Activated T-cell treated with anti-CD3 and anti-CD28 coated beads for 48 hours (primary cell): ENCODE measurements at regions not wholly inside any gene's neighbourhood (a gene's known extent, or its start where the extent isn't known, plus 50 kb on each side); places are given as distances from the start of the nearest gene placed in this dataset.
A peak's percentile ranks its signal among the peaks of the same experiment; 100 is the strongest.

ENCODE experiments used
- DNase-seq: peaks from one replicate; pipeline ENCODE4 v3.0.0-alpha.2; 2020; ENCODE audit warnings: low read depth

DNA sequence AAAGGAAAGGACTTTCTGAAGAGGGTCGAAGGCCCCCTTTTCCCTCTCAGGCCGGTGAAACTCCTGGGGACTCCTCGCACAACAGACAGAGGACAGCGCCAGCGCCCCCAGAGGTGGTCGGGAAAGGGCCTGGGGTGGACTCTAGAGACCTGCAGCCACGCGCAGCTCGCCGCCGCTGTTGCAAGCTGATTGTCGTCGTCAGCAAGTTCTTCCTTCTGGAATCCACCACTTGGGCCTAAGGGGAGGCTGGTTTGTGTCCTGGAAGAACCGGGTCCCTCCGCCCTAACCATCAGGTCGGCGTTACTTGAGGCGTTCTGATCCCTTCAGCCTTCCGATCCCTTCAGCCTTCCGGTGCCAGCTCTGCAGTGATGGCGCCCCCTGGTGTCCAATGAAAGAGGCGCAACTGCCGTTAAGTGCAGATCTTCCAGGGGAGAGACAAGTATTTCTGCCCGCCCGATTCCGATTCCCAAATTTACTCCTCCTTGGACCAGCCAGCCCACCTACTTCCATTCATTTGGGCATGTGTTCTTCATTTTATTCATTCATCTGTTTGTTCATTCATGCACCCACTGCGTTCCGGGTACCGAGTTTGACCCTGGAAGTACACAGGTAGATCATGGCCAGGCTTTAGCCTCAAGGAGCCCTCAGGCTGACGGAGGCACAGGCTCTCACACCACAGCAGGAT lies 77.2 kb upstream of the SLC6A11 start:
- DNase-seq: peak; percentile 63

DNA sequence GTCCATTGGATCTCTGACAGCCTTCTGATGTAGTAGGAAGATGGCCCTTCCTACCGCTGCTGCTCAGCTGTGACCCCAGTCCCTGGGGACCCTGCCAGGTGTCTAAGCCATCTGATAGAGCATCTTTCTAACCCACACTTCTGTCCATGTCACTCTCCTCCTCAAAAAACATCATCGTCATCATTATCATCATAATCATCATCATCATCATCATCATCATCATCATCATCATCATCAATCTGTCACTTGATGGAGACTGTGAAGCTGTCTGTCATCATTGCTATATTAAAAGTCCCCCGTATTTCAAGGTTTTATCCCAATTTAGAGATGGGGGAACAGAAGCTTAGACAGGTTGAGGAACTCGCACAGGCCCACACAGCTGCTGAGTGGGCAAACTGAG lies 75.1 kb upstream of the SLC6A11 start:
- no peak for DNase-seq

DNA sequence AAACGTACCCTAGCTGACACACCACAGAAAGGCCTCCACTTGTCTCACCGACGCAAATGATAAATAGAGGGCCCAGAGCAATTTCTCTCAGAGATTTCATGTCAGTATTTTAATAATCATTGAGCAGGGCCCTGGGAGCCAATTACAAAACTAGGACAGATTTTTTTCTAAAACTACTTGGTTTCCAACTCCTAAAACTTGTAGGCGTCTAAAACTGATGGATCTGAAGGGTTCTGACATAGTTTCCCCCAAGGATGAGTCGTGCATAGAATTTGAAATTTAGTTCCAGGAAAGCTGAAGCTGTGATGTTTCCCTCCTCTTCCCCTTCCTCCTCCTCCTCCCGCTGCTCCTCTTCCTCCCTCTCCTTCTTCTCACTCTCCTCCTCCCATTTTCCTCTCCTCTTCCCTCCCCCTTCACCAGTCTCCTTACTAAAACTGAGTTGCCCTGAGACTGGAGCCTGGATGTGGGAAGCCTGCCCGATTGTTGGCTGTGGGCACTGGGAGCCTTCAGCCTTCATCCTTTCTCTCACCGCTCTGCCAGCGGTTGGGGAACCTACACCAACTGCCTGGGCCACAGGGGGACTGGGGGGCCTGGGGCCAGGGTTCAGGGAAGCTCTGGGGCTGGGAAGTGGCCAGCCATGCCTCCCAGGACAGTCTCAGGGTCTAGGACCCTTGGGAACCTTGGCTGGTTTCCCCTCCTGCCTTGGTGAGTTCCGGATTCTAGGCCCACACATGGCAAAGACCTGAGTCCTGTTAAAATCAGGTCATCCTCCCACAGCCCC lies 73.9 kb upstream of the SLC6A11 start:
- DNase-seq: no peak

DNA sequence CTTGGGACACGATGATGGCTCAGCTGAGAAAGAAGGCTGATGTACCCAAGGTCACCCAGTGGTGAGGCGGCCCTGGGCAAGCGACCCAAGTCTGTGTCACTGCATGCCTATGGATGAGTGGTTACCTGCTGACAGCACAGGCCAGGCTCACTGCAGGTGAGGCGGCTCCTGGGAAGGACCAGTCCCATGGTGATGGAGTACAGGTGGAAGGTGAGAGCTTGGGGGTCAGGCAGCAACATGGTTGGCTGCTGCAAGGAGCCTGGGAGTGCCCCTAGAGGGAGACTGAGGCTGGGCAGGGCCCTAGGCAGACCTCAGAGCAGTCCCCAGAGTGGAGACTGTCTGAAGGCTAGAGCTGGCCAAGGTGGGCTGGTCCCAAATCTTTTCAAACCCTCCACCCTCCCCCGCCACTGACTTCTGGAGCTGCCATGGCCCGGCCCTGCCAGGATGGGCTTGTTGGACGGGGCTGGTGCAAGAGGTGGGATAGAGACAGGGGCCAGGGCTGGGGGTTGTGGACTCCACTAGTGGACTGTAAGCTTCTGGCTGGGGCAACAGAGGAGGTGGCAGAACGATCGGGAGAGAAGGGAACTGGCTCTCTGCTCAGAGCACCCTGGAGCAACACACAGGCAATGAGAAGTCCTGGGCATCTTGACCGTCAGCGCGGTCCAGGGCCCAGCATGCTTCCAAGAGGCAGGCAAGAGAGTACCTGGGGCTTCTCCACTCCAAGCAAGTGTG lies 72.5 kb upstream of the SLC6A11 start:
- DNase-seq: no peak

DNA sequence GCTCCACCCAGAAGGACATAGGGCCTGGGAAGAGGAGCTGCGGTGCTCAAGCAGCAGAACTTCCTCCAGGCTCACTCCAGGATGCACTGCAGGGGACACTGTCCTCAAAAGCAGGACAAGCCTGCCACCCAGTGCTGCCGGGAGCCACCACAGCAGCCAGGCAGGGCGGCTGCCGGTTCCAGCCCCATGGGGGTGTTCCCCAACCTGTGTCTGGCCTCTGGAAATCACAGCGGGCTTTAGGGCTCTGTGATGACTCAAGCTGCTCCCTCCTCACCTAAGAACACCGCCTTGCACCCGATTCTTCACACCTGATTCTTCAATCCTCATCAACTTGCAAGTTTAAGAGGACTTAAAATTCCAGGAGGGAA lies 71.9 kb upstream of the SLC6A11 start:
- peak; percentile 10 for DNase-seq

DNA sequence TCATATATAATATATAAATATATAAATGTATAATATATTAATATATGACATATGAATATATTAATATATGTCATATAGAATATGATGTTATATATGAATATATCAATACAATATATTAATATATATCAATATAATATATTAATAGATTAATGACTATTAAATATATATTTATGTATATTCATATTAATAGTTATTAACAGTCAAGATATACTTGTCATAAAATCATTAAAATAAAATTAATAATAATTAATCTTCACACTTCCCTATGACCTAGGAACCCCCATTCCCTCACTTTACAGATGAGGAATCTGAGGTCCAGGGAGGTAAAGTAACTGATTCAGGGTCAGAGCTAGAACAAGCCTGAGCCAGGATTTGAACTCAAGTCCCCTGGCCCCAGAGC lies 70.6 kb upstream of the SLC6A11 start:
- no peak for DNase-seq

DNA sequence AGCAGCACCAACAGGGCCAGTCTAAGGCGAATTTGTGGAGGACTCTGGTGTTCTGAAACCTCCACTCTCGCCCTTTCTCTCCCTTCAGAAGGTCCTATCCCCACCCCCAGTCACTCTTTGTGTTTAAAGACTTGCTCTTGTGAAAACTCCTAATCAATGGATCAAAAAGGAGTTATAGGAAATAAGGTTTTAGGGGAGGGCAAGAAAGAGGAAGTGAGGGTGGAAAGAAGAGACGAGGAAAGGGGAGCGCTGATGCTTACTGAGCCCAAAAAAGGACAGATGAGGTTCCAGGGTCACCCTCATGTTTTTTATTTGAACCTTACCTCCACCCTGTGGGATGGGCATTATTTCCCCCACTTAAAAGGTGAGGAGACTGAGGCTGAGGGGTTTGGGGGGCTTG lies 70.0 kb upstream of the SLC6A11 start:
- no peak for DNase-seq

DNA sequence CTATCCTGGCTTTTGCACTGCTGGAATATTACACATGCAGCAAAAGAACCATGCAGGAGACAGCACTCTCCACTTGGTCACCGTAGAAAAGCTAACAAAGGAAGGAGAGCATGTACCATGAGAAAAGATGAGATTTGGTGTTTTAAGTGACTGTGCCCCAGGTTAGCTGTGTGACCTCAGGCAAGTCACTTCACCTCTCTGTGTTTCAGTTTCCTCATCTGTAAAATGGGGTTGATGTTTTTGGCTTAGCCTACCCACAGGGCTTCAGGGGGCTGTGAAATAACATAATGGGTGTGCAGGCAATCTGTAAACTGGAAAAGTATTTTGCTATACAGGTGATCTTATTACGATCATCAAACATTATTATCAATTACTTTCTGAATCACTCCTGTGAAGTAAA lies 69.3 kb upstream of the SLC6A11 start:
- no peak for DNase-seq

DNA sequence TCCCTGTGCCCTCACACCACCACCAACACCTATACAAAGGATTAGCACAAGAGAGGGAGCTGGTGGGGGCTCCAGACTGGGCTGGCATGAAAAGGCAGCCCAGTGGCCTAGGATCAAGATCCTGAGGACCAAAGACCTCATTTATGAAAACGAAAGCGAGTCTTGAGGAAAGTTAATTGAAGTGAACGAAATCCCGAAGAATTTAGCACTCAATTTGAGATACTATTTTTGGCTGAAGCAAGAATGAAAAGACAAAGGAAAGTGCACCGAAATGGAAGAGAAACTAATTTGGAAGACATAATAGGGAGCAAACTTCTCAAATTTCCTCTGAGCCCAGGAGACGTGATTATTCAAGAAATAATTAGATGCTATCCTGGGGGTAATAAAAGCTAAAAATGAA lies 68.7 kb upstream of the SLC6A11 start:
- no peak for DNase-seq

DNA sequence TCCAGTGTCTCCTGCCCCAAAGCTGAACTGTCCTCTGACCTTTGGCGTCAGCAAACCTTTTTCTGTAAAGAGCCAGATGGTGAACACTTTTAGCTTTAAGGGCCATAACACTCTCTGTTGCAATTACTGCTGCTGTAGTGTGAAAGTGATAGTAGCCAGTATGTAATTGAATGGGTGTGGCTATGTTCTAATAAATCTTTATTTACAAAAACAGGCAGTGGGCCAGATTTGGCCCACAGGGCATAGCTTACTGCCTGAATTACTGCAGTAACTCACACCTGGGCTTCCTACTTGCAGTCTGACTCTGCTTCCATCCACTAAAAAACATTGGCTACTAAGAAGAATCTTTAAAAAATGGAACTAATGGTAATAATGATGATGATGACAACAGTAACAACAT lies 68.0 kb upstream of the SLC6A11 start:
- DNase-seq: no peak

DNA sequence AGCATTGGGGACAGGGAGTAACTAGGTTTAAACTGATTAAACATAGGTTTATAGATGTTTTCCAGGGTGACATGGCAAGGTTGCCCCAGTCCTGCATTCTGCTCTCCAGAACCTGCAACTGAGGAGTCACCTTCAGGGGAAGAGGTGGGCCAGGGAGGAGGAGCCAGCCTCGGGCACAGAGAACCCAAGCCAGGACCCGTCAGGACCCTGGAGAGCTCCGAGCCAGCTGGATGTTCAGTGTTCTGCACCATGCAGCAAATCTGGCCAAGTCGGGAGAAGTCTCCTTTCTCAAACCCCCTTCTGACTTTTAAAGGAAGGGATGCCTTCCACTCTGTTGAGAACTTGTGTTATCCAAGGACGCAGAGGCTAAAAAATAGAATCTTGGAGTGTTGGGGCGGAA lies 62.1 kb upstream of the SLC6A11 start:
- DNase-seq: peak; percentile 30

DNA sequence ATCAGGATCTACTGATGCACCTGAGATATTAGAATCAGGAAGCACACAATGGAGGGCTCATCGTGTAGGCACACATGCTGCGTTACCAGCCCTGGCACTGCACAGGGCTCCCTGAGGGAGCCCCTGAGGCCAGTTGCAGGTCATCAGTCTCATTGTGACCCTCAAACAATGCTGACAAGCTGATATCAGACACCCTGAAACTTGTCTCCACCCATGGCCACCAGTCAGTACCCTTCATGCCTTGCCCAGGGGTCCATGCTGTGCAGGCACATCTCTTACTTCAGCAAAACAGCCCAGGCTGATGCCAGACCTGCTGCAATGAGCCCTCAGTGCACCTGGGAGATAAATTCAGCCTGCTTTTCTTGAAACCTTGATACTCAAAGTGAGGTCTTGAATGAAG lies 59.5 kb upstream of the SLC6A11 start:
- DNase-seq: no peak

DNA sequence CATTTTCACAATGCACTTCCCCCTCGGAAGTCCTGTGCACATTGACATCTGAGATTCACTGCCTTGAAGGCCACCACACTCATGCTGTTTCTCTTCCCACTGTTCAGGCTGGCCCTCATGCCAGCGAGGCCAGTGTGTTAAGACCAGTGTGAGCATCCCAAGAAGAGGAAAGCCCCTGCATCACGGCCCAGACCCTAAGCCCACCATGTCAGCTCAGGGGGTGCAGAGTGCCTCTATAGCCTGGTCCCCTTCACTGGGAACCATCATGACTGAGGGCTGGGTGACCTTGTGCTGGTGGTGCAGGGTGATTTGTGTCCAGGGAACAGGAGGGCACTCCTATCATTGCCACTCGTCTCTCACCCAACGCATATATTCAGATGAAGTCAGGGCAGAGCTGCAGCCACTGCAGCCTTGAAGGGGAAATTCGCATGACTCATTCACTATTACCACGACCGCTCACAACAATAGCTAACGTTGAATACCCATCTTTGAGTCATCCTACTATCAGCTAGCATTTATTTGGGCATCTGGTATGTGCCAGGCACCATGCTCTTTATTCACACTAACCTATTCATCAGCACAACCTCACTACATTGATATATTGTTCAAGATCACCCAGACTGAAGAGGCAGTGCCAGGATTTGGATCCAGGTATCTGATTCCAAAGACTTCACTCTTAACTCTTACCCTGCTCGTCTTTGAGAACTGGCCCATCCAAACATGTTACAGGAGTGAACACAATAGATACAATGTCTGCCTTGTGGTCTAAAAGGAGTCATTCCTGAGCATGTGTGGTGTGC lies 58.8 kb upstream of the SLC6A11 start:
- DNase-seq: no peak

DNA sequence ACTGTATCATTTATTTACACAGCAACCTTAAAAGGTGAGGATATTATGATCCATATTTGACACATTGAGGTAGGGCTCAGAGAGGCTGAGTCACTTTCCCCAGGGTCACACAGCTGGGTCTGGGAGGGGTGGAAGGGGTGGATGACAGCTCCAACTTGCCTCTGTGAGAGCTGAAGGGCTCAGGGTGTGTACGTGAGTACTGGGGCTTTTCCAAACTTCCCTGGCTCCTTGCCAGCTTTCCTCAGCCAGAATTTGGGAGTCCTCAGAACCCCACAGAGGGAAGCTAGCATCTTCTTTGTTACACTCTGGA lies 58.3 kb upstream of the SLC6A11 start:
- DNase-seq: peak; percentile 26

DNA sequence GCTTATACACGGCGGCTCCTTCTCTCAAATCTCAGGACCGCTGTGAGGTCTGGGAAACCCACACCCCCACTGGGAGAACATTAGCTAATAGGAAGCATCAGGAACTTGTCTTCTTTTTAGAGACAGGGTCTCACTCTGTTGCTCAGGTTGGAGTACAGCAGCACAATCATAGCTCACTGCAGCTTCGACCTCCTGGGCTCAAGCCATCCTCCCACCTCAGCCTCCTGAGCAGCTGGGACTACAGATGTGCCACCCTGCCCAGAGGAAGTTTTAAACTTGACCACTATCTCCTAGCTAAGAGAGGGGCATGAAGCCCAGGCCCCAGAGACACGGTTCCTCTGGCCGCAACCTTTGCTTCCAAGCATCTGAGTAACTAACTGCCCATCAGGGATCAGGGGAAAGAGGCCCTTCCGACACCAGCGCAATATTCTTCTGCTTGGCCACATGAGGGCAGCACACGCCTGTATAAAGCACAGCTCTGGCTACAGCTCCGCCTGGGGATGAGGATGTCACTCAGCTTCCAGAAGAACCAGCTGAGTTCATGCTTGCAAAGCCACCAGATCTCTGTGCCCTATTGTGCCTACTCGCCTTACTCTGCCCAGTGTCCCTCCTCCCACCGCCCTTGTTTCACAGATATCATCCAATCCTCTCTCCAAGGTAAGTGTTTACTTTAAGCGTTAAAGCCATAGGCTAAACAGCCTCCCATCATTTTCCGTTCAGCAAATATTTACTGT lies 57.6 kb upstream of the SLC6A11 start:
- DNase-seq: peak; percentile 43

DNA sequence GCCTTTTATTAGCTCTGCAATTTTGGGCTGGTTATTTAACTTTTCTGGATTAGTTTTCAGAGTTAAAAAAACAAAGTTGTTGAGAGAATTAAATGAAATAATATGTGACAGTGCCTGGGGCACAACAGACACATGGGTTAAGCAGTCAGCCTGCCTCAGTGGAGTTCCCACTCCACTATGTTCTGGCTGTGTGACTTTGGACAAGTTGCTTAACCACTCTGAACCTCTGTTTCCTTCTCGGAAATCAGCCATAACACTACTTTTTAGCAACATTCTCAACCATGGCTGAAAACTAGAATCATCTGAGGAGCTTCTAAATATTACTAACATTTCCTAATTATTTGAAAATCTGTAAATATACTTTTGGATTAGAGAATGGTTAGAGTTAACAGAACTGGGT lies 56.5 kb upstream of the SLC6A11 start:
- no peak for DNase-seq

DNA sequence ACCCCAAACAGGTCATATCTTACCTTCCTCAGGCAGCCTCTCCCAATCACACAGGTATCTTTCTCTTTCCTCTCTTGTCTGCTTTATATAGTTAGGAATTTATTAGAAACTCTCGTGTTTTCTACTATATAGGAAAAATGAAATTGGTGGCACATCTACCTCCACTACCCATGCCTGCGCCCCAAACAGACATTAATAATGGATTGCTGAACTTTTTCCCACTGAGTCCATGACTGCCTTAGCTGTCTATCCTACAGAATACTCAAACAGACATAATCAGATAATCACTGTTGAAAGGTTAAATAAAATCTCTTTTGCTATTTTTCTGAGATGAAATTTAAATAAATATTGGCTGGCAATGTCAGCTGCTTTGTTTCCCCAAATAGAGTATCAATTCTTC lies 55.8 kb upstream of the SLC6A11 start:
- no peak for DNase-seq

DNA sequence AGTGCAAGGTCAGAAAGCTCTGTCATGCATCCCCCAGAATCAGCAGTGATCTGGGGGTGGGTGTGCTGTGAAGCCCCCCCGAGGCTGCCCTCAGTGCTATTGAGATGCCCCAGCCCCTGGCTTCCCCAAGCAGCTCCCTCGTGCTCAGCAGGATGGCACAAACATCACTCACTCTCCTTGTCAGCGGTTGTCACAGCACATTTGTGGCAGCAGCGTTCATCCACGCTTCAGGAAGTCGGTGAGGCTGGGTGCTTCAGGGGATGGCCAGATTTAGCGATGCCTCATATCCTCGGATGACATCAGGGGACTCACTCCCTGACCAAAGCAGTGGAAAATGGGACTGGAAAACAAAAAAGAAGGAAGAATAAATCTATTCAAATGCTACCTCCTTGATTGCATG lies 54.4 kb upstream of the SLC6A11 start:
- DNase-seq: no peak

DNA sequence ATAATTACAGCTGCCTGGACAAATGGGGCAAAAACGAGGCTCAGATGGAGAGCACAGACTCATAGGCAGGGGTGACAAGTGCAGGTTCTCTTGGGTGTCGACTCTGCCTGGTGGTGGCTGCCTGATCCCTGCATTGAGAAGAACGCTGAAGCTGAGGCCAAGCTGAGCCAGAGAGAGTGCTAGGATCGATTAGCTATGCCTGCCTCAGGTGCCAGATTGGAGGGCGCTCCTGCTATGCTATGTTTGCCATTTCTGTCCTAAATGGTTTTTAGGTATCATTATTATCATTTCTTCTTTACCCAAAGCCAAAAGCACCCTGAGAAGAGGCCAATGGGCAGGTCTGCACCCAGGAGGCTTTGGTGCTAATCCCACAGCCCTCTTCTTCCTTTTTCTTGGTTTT lies 53.9 kb upstream of the SLC6A11 start:
- DNase-seq: no peak

DNA sequence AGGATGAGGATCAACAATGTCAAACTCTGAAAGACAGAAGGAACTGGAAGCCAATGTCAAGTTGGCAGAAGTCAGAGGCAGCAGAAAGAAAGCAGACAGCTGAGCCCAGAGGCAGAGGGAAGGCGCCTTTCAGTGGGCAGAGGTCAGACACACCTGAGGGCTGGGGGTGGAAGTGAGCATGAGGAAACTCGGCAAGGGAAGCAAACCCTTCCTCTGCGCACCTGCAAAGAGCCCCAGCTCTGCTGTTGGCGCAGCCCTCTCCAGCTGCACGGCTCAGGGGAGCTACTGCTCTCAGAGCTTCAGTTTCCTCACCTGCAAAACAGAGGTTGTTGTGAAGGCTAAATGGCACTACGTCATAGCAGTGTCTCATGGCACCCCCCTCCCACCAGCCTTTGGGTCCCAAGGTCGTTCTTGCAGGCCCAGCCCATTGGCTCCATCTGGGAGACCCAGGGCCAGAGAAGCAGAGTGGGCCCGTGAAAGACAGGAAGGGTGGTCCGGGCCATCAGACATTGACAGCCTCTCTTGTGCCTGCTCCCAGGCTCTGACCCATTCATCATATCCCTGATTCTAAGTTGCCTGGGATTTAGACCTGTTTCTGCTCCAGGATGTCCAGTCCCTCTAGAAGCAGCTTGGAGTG lies 53.3 kb upstream of the SLC6A11 start:
- no peak for DNase-seq

DNA sequence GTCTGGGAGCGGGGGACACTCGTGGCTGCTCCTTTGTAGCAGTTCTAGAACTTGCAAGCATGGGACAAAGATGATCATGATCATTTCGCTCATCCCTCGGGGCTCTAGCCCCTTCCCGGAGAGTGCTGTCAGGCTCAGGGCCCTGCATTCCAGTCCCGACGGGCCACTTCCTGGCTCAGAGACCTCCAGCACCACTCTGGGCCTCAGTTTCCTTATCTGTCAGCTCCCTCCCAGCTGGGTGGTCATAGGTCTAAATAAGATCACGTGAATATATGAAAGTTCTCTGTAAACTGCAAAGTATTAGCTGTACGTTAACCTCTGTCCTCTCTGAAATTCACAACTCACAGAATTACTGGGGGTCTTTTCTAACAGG lies 52.8 kb upstream of the SLC6A11 start:
- DNase-seq: no peak
